ENCODE measurements at regions not wholly inside any gene's neighbourhood (a gene's known extent, or its start where the extent isn't known, plus 50 kb on each side); places are given as distances from the start of the nearest gene placed in this dataset.
"Not testable (repeated sequence)": the region's sequence is repeated elsewhere in the genome, so short reads cannot be mapped to it uniquely, and the experiment has no call there.

DNA sequence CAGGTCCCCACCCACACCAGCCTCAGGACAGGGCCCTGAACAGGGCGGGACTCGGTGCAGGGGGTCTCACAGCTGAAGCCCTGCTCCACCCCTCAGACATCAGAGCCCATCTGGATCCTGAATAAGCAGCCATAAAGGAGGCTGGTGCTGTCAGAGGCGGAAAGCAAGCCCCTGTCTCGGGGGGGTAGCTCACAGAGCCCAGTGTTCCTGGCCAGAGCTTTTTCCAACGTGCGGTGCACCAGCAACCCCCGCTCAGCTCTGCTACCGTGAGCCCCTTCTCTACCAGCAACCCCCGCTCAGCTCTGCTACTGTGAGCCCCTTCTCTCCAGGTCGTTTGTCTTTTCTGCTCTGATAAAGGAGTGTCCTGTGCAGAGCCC lies 136.5 kb upstream of the SFSWAP start:
- H3K27ac Mint-ChIP-seq = no peak overlapping the region
- intact Hi-C loops (cut with micrococcal nuclease) = no loop called here
- H3K9me3 Mint-ChIP-seq = peaks cover 8% of the 10 kb centered on the region
- no peaks in the 10 kb centered on the region for H3K36me3 Mint-ChIP-seq (ENCODE audit: low read depth)
- H3K4me1 Mint-ChIP-seq (ENCODE audit: low read depth) = no peaks in the 10 kb centered on the region
- H3K27me3 Mint-ChIP-seq = peaks cover 17% of the 10 kb centered on the region
- H3K4me3 Mint-ChIP-seq = no peak overlapping the region

DNA sequence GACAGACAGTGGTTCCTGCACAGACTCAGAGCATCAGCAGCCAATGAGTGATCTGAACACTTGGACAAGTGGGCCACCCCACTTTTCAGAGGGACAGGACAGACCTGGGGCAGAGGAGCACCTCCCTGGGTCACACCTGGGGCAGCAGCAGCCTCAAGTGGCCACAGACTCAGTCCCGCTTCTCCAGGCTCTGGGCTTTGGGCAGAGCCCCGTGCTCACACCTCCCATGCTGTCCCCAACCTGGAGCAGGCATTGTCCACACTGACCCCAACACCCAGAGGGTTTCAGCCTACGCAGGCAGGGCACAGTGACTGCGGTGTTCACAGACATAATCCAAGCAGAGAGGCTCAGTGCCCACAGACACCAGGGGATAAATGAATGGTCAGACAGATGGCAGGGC lies 135.5 kb upstream of the SFSWAP start:
- Mint-ChIP-seq H3K4me3 (no peak overlapping the region), H3K9me3 (peaks cover 8% of the 10 kb centered on the region), H3K36me3 (ENCODE audit: low read depth) (no peaks in the 10 kb centered on the region), H3K27ac (no peak overlapping the region), H3K27me3 (peaks cover 20% of the 10 kb centered on the region), H3K4me1 (ENCODE audit: low read depth) (no peaks in the 10 kb centered on the region)
- intact Hi-C loops (cut with micrococcal nuclease) = no loop called here

DNA sequence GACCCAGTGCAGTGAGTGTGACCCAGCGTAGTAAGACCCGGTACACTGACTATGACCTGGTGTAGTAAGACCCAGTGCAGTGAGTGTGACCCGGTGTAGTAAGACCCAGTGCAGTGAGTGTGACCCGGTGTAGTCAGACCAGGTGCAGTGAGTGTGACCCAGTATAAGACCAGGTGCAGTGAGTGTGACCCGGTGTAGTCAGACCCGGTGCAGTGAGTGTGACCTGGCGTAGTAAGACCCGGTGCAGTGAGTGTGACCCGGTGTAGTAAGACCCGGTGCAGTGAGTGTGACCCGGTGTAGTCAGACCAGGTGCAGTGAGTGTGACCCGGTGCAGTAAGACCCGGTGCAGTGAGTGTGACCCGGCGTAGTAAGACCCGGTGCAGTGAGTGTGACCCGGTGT lies 134.2 kb upstream of the SFSWAP start:
- intact Hi-C loops (cut with micrococcal nuclease); H3K36me3 Mint-ChIP-seq (ENCODE audit: low read depth); H3K4me3 Mint-ChIP-seq; H3K27ac Mint-ChIP-seq; H3K9me3 Mint-ChIP-seq; H3K4me1 Mint-ChIP-seq (ENCODE audit: low read depth): not testable (repeated sequence)
- peaks cover 23% of the 10 kb centered on the region for H3K27me3 Mint-ChIP-seq

DNA sequence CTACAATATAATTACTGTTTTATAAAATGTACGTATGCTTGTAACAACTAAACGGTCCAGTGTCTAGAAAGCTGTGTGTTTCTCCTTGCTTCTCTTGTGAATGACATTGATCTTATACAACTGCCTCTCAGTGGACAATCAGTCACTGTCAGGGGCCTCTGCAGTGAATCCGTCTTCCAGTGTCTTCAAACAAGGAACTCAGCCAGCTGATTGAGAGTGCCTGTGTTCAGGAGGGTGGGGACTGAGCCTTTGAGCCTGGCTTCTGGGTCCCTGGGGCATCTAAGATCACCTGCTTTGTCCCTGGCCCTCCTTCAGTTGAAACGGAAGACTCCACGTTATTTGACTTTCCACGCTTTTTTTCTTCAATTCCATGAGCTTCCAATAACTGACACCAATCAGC lies 133.1 kb upstream of the SFSWAP start:
- no peak overlapping the region for H3K27ac Mint-ChIP-seq
- H3K9me3 Mint-ChIP-seq = peaks cover 8% of the 10 kb centered on the region
- H3K36me3 Mint-ChIP-seq (ENCODE audit: low read depth) = no peaks in the 10 kb centered on the region
- intact Hi-C loops (cut with micrococcal nuclease) = no loop called here
- H3K4me3 Mint-ChIP-seq = no peak overlapping the region
- H3K4me1 Mint-ChIP-seq (ENCODE audit: low read depth) = no peaks in the 10 kb centered on the region
- H3K27me3 Mint-ChIP-seq = peaks cover 25% of the 10 kb centered on the region

DNA sequence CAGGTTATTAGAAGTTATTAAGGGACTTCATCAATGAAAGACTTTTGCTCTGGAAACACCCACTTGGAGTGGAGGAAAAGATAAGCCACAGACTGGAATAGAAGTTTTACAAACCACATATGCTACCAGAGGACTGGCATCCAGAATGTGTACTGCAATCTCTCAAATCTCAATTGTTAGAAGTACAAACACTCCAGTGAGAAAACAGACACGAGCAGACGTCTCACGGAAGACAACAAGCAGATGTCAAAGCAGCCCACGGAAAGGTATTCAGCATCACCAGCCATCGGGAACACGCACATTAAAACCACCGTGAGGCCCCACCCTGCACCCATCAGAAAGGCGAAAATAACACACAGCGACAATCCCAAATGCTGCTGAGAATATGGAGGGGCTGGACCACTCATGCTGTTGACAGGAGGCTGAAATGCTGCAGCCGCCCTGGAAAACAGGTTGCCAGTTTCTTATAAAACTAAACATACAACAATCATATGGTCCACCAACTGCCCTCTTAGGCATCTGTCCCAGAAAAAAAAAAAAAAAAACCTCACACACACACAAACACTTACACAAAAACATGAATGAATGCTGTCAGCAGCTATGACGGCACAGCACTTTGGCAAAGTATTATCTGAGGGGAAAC lies 131.9 kb upstream of the SFSWAP start:
- Mint-ChIP-seq H3K4me3 (no peak overlapping the region), H3K9me3 (peaks cover 8% of the 10 kb centered on the region), H3K4me1 (ENCODE audit: low read depth) (no peaks in the 10 kb centered on the region), H3K36me3 (ENCODE audit: low read depth) (no peaks in the 10 kb centered on the region), H3K27ac (no peak overlapping the region), H3K27me3 (peaks cover 27% of the 10 kb centered on the region)
- intact Hi-C loops (cut with micrococcal nuclease) = no loop called here

DNA sequence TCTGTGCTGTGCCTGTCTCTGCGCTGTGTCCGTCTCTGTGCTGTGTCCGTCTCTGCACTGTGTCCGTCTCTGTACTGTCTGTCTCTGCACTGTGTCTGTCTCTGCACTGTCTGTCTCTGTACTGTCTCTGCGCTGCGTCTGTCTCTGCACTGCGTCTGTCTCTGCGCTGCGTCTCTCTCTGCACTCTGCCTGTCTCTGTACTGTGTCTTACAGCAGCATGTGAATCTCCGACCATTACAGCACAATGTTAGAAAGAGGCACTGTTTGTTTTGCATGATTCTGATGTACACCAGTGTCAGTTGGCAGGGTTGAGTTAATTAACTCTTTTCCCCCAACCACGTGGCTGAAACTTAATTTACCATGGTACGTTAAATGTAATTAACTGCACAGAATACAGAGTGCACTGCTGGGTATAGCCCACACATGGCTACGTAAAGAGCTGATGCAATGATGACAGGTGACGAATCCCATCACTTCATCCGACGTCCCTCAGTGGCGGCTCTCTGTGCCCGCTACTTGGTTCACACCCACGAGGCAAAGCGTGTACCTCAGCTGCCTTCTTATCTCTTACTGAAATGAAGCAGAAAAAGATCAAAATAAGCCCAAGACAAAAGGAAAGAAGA lies 127.7 kb upstream of the SFSWAP start:
- Mint-ChIP-seq H3K4me1 (ENCODE audit: low read depth) (no peaks in the 10 kb centered on the region), H3K27ac (no peak overlapping the region), H3K9me3 (peaks cover 10% of the 10 kb centered on the region), H3K27me3 (peaks cover 22% of the 10 kb centered on the region), H3K36me3 (ENCODE audit: low read depth) (no peaks in the 10 kb centered on the region), H3K4me3 (no peak overlapping the region)
- intact Hi-C loops (cut with micrococcal nuclease) = no loop called here

DNA sequence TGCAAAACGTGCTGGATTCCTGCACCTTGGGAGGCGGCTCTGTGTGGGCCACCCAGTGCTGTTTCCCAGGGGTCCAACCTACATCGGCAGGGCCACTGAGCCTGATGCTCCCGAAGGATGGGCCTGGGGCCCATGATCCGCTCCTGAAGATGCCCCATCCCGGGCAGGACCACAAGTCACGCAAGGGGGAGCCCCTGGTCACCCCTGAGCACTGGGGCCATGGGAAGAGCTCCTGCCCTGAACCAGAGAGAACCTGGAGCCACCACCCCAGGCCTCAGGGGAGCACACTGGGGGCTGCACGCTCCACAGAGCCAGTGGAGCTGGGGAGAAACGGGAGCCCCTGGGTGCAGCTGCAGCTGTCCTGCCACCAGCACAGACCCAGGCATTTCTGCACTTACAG lies 124.6 kb upstream of the SFSWAP start:
- Mint-ChIP-seq H3K9me3 (peaks cover 10% of the 10 kb centered on the region), H3K4me3 (no peak overlapping the region), H3K27me3 (peaks cover 8% of the 10 kb centered on the region), H3K36me3 (ENCODE audit: low read depth) (no peaks in the 10 kb centered on the region), H3K4me1 (ENCODE audit: low read depth) (peaks cover 30% of the 10 kb centered on the region), H3K27ac (no peak overlapping the region)
- intact Hi-C loops (cut with micrococcal nuclease) = no loop called here

DNA sequence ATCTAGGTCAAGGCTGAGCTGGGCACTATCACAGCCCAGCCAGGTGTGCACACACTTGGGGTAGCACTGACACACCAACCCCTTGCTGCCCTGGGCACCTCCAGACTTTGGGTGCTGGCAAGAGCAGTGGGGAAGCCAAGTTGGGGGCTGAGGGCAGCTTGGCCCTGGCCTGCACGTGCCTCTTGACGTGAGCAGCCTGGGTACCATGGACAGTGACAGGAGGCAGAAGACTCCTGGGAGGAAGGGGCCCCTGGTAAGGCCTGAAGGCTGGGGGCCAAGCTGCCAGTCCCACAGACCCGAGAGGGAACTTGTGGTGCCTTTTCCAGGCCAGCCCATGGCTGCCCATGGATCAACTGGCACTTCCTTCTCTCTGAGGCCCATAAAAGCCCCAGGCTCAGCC lies 124.1 kb upstream of the SFSWAP start:
- H3K27me3 Mint-ChIP-seq = peaks cover 7% of the 10 kb centered on the region
- H3K36me3 Mint-ChIP-seq (ENCODE audit: low read depth) = no peaks in the 10 kb centered on the region
- peaks cover 33% of the 10 kb centered on the region for H3K4me1 Mint-ChIP-seq (ENCODE audit: low read depth)
- intact Hi-C loops (cut with micrococcal nuclease) = no loop called here
- peaks cover 10% of the 10 kb centered on the region for H3K9me3 Mint-ChIP-seq
- H3K4me3 Mint-ChIP-seq = no peak overlapping the region
- no peak overlapping the region for H3K27ac Mint-ChIP-seq

DNA sequence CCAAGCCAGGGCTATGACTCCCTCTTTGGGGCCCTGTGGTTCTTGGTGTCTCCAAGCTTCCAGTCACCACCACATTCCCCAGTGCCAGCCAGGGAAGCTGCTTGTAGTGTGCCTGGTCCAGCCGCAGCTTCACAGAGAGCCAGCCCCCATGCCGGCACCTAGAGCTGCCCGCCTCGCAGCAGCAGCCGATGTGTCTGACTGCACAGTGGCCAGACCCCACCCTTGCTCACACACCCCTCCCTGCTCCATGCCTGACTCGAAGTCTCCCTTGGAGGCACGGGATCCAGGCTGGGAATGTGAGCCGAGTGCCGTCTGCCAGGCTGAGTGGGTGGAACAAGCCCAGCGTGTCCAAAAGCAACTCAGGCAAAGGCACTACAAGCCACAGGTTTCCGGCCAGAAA lies 123.3 kb upstream of the SFSWAP start:
- Mint-ChIP-seq H3K4me1 (ENCODE audit: low read depth) (peaks cover 41% of the 10 kb centered on the region), H3K27ac (no peak overlapping the region), H3K9me3 (peaks cover 10% of the 10 kb centered on the region), H3K4me3 (no peak overlapping the region), H3K27me3 (peaks cover 9% of the 10 kb centered on the region), H3K36me3 (ENCODE audit: low read depth) (no peaks in the 10 kb centered on the region)
- intact Hi-C loops (cut with micrococcal nuclease) = no loop called here

DNA sequence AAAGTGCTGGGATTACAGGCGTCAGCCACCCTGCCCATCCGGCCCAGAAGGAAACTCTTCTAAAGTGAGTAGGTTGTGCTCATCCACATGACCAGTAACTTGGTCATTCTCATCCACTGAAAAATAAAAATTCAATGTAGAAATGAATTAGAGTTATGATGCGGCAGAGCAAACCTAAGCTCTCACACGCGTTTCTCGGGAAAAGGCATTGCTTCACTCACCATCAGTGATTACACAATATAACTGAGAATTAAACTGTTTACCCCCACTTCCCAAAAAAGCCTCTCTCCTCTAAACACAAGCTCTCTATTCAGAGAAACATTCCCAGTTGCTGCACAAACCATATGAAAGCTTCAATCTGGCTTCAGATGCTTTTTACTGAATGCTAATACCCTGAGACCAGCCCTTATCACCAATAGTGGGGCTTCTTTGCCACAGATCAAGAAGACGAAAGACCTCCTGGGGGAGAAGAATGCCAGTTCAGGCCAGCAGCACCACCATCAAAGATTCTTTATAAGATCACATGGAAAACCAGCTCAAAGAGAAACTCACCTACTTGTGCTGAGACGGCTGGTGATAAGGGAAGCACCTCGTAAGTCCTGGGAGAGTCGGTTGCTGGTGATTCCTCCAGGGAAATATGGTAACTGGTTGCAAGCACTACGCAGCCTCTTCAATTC lies 121.5 kb upstream of the SFSWAP start:
- Mint-ChIP-seq H3K27ac (peak overlapping the region; percentile 82), H3K9me3 (peaks cover 10% of the 10 kb centered on the region), H3K4me3 (peak overlapping the region; percentile 55), H3K36me3 (ENCODE audit: low read depth) (no peaks in the 10 kb centered on the region), H3K4me1 (ENCODE audit: low read depth) (peaks cover 57% of the 10 kb centered on the region), H3K27me3 (peaks cover 2% of the 10 kb centered on the region)
- intact Hi-C loops (cut with micrococcal nuclease) = no loop called here

DNA sequence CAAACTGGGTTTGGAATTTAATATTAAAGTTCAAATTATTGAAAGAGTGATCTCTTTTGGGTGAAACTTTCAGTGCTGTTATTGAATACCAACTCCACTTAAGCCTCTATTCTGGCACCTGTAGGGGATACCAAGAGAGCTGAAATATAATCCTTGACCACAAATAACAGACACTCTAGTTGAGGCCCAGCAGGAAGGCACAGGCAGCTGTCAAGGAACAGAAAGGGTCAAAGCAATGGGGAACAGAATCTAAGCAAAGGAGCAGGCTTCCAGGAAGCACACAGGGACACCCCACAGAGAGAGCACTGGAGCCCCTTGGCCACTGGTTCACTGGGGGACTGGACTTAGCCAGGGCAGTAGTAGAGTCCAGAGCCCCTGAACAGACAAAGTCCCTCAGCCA lies 120.9 kb upstream of the SFSWAP start:
- Mint-ChIP-seq H3K36me3 (ENCODE audit: low read depth) (no peaks in the 10 kb centered on the region), H3K4me3 (peak overlapping the region; percentile 4), H3K4me1 (ENCODE audit: low read depth) (peaks cover 57% of the 10 kb centered on the region), H3K9me3 (peaks cover 10% of the 10 kb centered on the region), H3K27ac (peak overlapping the region; percentile 82), H3K27me3 (peaks cover 2% of the 10 kb centered on the region)
- intact Hi-C loops (cut with micrococcal nuclease) = no loop called here

DNA sequence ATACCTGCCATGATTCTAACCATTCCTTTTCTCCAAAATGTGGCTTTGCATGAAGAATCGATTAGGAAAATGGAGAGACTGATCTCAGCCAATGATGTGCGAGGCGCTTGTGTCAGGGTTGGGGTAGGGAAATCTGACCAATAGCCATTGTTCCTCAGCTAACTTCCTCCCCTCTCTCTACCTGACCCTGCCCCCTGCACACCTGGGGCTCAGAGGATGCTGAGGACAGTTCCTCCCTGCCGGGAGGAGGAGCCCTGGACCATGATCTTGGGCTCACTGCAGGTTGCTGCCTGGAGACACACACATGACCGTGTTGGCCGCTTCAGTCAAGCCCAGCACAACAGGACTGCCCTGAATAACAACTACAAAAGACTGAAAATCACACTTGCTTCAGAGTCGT lies 119.8 kb upstream of the SFSWAP start:
- peaks cover 2% of the 10 kb centered on the region for H3K27me3 Mint-ChIP-seq
- H3K4me3 Mint-ChIP-seq = no peak overlapping the region
- intact Hi-C loops (cut with micrococcal nuclease) = no loop called here
- peaks cover 57% of the 10 kb centered on the region for H3K4me1 Mint-ChIP-seq (ENCODE audit: low read depth)
- H3K36me3 Mint-ChIP-seq (ENCODE audit: low read depth) = no peaks in the 10 kb centered on the region
- H3K27ac Mint-ChIP-seq = peak overlapping the region; percentile 82
- H3K9me3 Mint-ChIP-seq = peaks cover 10% of the 10 kb centered on the region

DNA sequence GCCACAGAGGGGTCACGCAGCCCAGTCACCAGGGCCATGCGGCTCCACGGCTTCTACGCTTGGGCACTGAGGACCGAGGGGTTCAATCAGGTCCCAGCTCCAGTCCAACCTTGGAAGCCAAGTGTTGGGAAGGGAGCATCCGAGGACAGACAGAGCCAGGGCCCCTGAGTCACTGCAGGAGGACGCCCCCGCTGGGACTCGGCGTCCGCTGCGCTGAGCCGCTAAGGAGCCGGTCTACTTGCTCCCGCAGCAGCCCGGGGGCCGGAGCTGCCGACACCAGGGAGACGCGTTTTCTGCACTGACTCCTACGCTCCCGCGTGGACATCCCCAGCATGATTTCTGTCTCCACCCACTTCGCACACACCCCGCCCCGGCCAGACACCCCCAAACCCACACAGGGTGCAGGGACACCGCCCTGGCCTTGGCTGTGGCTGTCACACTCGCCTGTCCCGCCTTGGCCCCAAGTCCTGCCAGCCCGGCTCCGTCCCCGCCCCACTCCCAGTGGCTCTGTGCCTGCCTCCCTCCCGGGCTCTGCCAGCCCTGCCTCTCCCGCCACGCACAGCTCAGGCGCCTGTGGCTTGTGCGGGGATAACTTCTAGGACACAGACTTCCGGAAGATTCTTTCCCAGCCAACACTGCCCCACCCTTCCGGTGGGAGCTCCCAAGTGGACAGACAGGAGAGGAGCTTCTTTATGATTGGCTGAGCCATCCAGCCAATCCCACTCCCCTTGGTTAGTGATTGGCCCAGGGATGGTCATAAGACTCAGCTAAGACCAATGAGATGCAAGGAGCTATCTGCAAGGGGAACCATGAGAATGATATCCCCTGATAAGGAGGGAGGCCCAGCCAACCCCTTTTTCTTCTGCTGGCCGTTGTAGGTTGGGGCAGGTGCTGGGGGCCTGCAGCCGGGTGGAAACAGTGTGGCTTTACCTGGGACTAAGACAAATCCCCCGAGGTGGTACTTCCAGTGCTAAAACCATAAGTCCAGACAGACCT lies 118.9 kb upstream of the SFSWAP start:
- no peaks in the 10 kb centered on the region for H3K36me3 Mint-ChIP-seq (ENCODE audit: low read depth)
- peak overlapping the region; percentile 63 for H3K27ac Mint-ChIP-seq
- peaks cover 4% of the 10 kb centered on the region for H3K9me3 Mint-ChIP-seq
- peaks cover 2% of the 10 kb centered on the region for H3K27me3 Mint-ChIP-seq
- peaks cover 57% of the 10 kb centered on the region for H3K4me1 Mint-ChIP-seq (ENCODE audit: low read depth)
- intact Hi-C loops (cut with micrococcal nuclease) = no loop called here
- no peak overlapping the region for H3K4me3 Mint-ChIP-seq

DNA sequence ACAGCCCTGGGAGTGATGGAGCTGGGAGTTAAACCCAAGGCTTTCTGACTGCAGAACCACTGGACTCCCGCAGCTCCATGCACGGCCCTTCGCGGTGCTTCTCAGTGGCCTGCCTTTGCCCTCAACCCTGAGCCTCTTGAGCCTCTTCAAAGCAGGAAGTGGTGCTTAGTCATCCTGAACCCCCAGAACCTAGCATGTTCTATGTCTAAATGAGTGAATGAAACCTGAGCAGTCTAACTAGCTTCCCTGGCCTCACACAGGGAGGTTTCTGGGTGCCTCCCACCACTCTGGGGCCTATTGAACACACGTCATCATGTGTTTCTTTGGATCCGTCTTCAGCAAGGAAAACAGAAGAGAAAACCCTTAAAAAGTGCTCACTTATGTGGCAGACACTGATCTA lies 117.9 kb upstream of the SFSWAP start:
- H3K27me3 Mint-ChIP-seq = peaks cover 2% of the 10 kb centered on the region
- H3K36me3 Mint-ChIP-seq (ENCODE audit: low read depth) = no peaks in the 10 kb centered on the region
- no peaks in the 10 kb centered on the region for H3K9me3 Mint-ChIP-seq
- peak overlapping the region; percentile 63 for H3K27ac Mint-ChIP-seq
- intact Hi-C loops (cut with micrococcal nuclease) = no loop called here
- H3K4me3 Mint-ChIP-seq = no peak overlapping the region
- peaks cover 57% of the 10 kb centered on the region for H3K4me1 Mint-ChIP-seq (ENCODE audit: low read depth)

Data from dendritic cell treated with granulocyte-macrophage colony-stimulating factor and Interleukin-4, amounts not matched to agents 40 ng/mL and 50 ng/mL, for 4 days (primary cell).